Activated naive CD4-positive, alpha-beta T cell treated with anti-CD3 and anti-CD28 coated beads, Interleukin-2, amount 50 U/mL, for 72 hours (primary cell): ENCODE measurements at regions not wholly inside any gene's neighbourhood (a gene's known extent, or its start where the extent isn't known, plus 50 kb on each side); places are given as distances from the start of the nearest gene placed in this dataset.

Source experiments
- ATAC-seq, 2 donors: fragments of 150-1000 bp; cut with Tn5 transposase; 2 replicates each; pipeline ENCODE4 v1.10.0; 2021; ENCODE audit warnings: mild to moderate bottlenecking in 2 of 2, moderate library complexity in 2 of 2
- DNase-seq, 2 donors: peaks; one replicate each; pipeline ENCODE4 v3.0.0; 2021 to 2022; ENCODE audit warnings: low spot score in 2 of 2
- H3K27ac Mint-ChIP-seq, 2 donors: one replicate each; pipeline ENCODE4 v1.8.0; 2022; ENCODE audit warnings: mild to moderate bottlenecking in 2 of 2, mixed read lengths in 2 of 2
- H3K36me3 Mint-ChIP-seq, 2 donors: one replicate each; pipeline ENCODE4 v1.8.0; 2022; ENCODE audit warnings: mixed read lengths in 2 of 2
- H3K9me3 Mint-ChIP-seq, 2 donors: one replicate each; pipeline ENCODE4 v1.8.0; 2022; ENCODE audit warnings: mixed read lengths in 2 of 2

DNA sequence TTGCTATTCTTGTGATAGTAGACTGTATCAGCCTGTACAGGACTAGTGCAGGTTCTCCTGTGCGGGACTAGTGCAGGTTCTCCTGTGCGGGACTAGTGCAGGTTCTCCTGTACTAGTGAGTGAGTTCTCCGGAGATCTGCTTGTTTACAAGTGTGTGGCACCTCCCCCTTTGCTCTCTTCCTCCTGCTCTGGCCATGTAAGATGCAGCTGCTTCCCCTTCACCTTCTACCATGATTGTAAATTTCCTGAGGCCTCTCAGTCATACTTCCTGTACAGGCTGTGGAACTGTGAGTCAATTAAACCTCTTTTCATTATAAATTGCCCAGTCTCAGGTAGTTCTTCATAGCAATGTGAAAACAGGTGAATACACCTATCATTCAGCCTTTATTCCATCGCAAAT lies 289.6 kb downstream of the TEX29 start:
- Mint-ChIP-seq H3K27ac (no peak overlapping the region), H3K36me3 (no peaks in the 10 kb centered on the region), H3K9me3 (no peaks in the 10 kb centered on the region)
- no peak for DNase-seq
- ATAC-seq = no peak

DNA sequence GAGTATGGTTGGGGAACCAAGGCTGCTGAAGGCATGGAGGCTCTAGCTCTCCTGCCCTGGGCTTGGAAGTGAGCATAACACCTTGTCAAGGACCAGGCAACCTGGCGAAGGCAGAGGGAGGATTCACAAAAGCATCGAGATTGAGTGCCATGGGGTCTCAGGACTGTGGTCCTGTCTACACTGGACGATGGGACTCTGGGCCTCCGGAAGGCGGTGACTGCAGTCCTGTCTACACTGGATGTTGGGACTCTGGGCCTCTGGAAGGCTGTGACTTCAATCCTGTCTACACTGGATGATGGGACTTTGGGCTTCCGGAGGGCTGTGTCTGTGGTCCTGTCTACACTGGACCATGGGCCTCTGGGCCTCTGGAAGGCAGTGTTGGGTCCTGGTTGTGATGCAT lies 290.4 kb downstream of the TEX29 start:
- DNase-seq (no peak), ATAC-seq (no peak)
- Mint-ChIP-seq H3K36me3 (no peaks in the 10 kb centered on the region), H3K27ac (no peak overlapping the region), H3K9me3 (no peaks in the 10 kb centered on the region)

DNA sequence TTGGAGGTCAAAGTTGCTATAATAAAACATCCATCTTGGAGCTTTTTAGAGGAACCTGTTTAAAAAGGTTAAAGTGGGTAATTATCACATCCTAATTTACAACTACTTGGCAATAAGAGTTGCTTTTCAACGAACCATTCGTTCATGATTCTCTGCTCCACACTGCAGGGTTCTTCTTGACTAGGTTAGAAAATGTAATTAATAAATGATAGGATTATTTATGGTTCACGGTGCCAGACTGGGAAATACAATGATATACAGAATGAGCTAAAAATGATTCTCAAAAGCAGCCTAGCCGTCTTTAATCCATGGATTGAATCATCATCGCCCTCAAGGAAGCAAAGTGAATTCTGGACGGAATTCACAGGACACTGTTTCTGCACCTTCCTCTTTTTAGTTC lies 291.2 kb downstream of the TEX29 start:
- no peak for ATAC-seq
- Mint-ChIP-seq H3K27ac (no peak overlapping the region), H3K9me3 (no peaks in the 10 kb centered on the region), H3K36me3 (no peaks in the 10 kb centered on the region)
- no peak for DNase-seq

DNA sequence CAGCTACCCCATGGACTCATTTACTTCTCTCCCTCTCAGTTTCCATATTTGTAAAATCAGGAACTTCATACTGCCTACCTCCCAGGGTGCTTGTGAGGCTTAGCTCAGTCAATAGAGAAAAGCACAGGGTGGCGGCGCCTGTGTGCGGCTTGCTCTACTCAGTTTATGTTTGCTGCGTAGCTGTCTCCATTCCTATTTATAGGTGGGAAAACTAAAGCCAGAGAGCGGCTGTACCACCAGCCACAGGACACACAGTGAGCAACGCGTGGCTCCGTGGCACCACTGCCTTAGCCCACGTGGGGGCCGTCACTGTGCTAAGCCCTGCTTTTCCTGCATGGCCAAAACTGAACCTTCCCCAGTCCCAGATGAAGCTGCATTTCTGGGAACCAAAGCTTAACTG lies 292.4 kb downstream of the TEX29 start:
- DNase-seq = no peak
- Mint-ChIP-seq H3K36me3 (no peaks in the 10 kb centered on the region), H3K27ac (no peak overlapping the region), H3K9me3 (no peaks in the 10 kb centered on the region)
- ATAC-seq = no peak

DNA sequence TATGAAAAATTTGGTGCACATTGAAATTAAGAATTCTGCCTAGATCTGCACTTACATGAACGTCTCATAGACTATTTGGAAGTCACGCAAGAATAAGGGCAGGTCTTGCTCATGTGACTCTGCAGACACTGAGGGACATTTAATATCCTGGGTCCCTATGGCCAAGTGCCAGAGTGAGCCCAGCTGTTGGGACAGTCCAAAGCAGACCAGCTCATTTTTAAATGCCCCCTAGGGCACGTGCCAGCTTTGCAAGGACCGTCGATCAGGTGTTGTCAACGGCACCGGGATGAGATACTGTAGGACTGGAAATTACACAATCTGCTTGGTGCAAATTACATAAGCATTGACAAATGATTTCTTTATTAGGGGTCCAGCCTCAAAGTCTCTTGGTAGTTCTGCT lies 293.6 kb downstream of the TEX29 start:
- Mint-ChIP-seq H3K9me3 (no peaks in the 10 kb centered on the region), H3K36me3 (no peaks in the 10 kb centered on the region), H3K27ac (no peak overlapping the region)
- DNase-seq (no peak), ATAC-seq (no peak)

DNA sequence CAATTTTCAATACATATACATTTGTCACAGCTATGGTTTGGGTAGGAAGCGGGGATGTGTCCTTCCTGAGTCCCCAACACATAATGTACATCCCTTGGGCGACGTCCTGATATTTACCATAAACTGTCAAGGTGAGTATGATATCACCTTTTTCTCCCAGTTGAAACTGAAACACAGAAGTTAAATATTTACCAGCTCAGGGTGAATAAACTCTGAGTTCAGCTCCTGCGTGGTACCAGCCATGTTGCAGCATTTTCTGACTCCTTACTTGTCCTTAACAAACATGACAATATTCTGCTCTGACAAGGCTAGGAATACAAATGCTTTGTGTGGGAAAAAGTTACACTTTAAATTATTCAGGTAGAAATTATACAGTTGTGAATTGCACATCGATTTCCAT lies 294.2 kb downstream of the TEX29 start:
- DNase-seq (no peak), ATAC-seq (no peak)
- Mint-ChIP-seq H3K27ac (no peak overlapping the region), H3K36me3 (no peaks in the 10 kb centered on the region), H3K9me3 (no peaks in the 10 kb centered on the region)

DNA sequence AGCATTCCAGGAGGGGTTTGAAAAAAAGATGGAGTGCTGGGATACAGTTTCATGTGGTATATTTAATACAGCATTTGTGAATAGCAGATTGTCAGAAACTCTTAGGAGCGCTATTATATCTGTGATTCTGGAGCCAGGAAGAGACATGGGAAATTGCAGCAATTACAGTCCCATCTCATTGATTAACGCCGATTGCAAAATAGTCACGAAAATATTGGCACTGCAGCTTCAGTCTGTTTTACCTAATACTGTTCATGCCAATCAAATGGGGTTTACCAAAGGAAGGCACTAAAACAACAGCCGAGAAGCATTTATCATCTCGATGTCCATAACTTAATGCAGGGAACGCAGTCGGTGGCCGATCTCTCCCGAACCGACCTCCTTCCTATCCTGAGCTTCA lies 295.8 kb downstream of the TEX29 start:
- ATAC-seq = no peak
- no peaks in the 10 kb centered on the region for H3K9me3 Mint-ChIP-seq
- H3K27ac Mint-ChIP-seq = no peak overlapping the region
- DNase-seq = no peak
- H3K36me3 Mint-ChIP-seq = no peaks in the 10 kb centered on the region

DNA sequence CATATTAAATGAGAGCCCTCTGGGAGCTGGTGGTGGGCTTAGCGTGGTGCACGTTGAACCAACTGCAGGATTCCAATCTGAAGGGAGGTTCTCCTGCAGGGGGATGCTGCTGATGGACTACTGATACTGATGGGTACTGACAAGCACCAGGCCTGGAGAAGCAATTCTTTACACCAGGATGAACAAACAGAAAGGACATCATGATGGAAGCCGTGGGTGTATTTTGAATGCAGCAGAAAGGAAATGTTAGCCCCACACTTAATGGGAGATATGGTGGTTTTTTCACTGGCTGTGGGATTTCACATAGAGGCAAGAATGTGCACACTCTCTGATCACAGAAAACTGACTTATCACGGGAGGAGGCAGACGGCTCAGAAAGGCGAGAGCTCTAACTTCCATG lies 299.7 kb downstream of the TEX29 start:
- no peak for DNase-seq
- H3K36me3 Mint-ChIP-seq = no peaks in the 10 kb centered on the region
- no peak for ATAC-seq
- H3K9me3 Mint-ChIP-seq = no peaks in the 10 kb centered on the region
- H3K27ac Mint-ChIP-seq = no peak overlapping the region

DNA sequence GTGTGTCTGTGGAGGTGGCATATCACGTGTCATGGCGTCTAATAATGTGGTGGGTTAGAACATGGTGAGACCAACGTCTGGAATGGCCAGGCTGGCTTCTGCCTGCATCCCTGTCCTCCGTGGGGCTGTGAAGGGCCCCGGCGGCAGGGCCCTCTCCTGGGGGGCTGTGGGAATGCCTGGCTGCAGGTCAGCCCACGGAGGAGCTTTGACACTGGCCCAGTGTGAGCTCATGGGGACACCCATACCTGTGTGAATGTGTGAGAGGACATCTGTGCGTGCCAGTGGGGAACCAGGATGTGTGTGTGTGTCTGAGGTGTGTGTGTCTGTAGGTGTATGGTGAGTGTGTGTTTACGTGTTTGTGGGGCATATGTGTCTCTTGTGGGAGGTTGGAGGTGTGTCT lies 300.1 kb downstream of the TEX29 start:
- Mint-ChIP-seq H3K27ac (no peak overlapping the region), H3K36me3 (no peaks in the 10 kb centered on the region), H3K9me3 (no peaks in the 10 kb centered on the region)
- ATAC-seq = peak in 1 of 2 donors; percentile 11
- DNase-seq = no peak

DNA sequence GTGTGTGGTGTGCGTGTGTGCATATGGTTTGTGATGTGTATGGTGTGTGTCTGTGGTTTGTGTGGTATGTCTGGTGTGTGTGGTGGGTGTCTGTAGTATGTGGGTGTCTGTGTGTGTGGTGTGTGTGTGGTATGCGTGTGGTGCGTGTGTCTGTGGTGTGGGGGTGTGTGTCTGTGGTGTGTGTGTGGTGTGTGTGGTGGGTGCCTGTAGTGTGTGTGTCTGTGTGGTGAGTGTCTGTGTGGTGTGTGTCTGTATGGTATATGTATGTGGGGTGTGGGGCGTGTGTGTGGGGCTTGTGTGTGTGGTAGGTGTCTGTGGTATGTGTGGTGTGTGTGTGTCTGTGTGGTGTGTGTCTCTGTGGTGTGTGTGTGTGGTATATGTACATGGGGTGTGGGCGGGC lies 300.7 kb downstream of the TEX29 start:
- H3K27ac Mint-ChIP-seq = no peak overlapping the region
- no peaks in the 10 kb centered on the region for H3K36me3 Mint-ChIP-seq
- DNase-seq = no peak
- no peak for ATAC-seq
- H3K9me3 Mint-ChIP-seq = no peaks in the 10 kb centered on the region

DNA sequence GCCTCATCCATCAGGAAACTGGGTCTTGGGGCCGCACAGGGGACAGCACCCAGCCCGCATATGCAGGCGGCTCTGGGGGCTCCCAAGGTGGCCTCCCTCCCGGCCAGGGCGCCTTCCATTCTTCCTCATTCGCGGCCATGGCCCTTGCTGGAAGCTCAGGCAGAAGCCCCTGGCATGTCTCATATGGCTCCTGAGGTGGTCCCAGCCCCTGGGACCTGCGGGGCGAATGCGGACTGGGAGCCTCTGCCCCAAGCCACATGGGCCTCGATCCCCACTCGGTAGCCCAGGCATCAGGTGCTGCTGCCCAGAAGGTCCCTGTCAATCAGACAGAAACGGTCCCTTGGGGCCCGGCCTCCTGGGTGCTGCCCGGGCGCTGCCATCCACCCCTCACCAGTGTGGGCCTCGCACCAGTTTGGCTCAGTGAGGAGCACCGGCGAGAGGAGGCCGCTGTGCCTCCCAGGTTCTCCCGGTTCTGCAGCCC lies 301.6 kb downstream of the TEX29 start:
- Mint-ChIP-seq H3K36me3 (no peaks in the 10 kb centered on the region), H3K9me3 (no peaks in the 10 kb centered on the region), H3K27ac (no peak overlapping the region)
- DNase-seq (no peak), ATAC-seq (no peak)

DNA sequence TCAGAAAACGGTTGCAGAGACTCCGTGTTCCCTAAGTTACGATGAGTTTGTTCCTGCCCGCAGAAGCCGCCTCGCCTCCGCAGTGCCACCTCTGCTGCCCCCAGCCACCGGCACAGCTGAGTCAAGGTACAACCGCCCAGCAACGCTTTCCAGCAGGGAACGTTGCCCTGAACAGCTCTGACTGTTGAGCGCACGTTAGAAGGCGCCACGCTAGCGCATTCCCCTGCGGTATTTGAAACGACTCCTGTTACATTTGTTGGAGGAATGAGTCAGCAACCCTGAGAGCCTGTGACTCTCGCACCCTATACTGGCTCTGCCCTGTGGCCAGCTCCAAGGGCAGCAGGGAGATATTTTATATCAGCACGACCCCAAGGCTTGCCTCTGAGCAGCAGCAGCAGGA lies 302.8 kb downstream of the TEX29 start:
- ATAC-seq = no peak
- Mint-ChIP-seq H3K27ac (no peak overlapping the region), H3K9me3 (no peaks in the 10 kb centered on the region), H3K36me3 (no peaks in the 10 kb centered on the region)
- no peak for DNase-seq

DNA sequence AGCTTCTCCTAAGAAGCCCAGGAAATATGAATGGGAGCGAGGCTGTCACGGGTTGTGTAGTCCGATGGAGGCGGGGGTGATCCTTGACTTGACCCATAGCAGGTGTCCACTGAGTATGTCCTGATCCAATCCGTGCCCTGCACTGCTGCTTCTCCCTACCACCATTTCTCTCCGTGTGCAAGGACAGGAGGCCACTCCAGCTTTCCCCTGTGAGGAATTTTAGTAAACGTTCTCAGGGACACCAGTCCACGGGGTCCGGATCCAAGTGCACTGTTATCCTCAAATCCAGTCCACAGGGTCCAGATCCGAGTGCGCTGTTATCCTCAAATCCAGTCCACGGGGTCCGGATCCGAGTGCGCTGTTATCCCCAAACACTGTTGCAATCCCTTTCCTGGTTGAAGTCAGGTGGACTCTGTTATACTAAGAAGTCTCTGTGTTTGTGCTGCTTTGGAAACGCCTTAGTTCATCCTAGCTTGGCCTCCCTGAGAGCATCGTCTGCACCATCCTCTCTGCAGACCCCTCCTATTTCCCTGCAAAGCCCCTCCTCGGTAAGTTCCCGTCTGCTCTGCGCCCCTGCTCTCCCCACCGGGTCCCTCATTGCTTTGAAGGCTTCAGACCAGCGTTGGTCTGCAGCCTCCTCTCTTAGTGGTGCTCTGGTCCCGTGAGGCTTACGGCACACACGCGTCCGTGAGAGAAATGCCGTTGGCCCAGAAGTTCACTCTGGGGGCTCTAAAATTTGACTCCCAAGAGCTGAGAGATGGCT lies 303.5 kb downstream of the TEX29 start:
- Mint-ChIP-seq H3K9me3 (no peaks in the 10 kb centered on the region), H3K27ac (no peak overlapping the region), H3K36me3 (no peaks in the 10 kb centered on the region)
- DNase-seq = no peak
- no peak for ATAC-seq

DNA sequence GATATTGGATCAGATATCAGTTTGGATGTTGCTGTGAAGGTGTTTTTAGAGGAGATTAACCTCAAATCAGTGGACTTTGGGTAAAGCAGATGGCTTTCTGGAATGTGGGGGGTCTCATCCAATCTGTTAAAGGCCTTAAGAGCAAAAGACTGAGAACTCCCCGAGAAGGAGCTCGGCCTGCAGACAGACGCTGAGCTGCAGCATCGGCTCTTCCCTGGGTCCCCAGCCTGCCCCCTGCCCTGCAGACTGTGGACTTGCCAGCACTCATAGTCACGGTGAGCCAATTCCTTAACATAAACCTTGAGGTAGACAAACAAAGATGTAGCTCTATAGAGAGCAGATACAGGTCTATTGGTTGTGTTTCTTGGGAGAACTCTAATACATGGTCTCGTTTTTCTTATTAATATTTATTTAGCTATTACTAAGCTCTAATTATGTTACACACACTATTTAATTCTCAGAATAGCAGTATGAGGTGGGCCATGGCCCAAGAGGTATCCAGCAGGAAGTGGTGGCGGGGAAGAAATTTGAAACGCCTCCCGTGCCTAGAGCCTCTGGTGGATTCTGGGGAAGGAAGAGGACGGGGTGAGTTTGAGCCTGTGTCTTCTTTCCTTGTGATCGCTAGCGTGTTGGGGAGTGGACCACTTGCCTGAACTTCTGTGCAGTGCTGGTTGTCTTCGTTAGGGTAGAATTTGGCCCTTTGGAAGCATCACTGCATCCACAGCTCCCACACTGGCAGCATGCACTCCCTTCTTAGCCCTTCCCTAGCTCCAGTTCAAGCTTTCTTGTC lies 305.3 kb downstream of the TEX29 start:
- H3K36me3 Mint-ChIP-seq = no peaks in the 10 kb centered on the region

DNA sequence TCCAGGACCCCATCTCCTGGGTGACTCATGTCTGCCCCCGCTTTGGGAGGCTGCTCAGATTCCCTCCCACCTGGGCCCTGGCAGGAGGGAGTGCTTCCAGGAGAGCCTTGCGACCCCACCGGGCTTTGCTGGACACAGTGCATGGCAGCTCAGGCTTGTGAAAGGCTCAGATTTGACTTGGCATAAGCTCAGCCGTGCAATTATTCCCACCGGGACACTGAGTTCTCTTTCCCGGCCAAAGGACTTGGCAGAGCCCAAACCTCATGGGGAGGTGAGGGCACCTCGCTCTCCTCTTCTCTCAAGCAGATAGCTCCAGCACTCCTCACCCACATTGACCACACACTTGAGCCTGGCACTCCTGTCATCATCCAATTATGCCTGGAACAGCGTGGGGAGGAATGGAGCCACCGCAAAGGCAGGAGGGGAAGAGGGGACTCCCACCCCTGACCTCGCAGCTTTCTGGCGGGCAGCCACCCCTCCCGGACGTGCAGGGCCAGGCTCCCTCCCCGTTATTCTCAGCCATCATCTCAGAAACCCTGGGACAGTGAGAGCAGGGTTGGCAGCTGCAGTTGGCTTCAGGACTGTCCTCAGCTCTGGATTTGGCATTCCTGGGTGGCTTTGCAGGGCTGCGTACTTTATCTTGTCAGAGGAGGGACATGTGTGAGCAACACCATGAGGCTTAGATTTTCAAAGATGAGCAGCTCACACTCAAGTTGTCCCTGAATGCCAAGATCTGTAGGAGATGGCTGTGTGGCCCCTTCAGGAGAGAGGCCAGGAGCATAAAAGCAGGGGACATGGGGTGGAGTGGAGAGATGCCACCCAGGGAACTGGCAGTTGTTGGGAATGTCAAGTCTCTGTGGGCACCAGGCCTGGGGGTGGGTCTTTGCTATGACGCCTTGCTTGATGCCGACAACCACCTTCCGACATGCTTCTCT lies 306.2 kb downstream of the TEX29 start:
- no peak for ATAC-seq
- Mint-ChIP-seq H3K9me3 (no peaks in the 10 kb centered on the region), H3K27ac (no peak overlapping the region), H3K36me3 (no peaks in the 10 kb centered on the region)
- no peak for DNase-seq

More for the DNA sequence above, 305.3 kb downstream of the TEX29 start:
- H3K9me3 Mint-ChIP-seq = no peaks in the 10 kb centered on the region
- no peak overlapping the region for H3K27ac Mint-ChIP-seq
- ATAC-seq (no peak), DNase-seq (no peak)

DNA sequence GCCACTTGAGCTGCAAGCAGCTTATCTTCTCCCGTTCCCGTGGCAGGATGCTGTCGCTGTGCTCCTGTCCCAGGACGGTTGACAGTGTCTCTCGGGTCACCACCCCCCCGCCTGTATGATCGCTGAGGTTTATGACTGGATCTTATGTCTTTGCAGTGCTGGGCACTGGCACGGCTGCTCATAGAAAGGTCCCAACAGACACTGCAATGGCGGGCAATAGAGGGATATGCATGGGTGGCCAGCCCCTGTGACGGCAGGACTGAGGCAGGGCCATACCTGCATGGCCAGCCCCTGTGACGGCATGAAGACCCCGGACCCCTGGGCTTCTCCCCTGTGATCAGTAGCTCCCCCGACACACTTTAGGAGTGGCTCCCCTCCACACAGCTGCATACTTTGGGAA lies 307.2 kb downstream of the TEX29 start:
- ATAC-seq = no peak
- DNase-seq = no peak
- H3K27ac Mint-ChIP-seq = no peak overlapping the region
- no peaks in the 10 kb centered on the region for H3K36me3 Mint-ChIP-seq
- H3K9me3 Mint-ChIP-seq = no peaks in the 10 kb centered on the region

DNA sequence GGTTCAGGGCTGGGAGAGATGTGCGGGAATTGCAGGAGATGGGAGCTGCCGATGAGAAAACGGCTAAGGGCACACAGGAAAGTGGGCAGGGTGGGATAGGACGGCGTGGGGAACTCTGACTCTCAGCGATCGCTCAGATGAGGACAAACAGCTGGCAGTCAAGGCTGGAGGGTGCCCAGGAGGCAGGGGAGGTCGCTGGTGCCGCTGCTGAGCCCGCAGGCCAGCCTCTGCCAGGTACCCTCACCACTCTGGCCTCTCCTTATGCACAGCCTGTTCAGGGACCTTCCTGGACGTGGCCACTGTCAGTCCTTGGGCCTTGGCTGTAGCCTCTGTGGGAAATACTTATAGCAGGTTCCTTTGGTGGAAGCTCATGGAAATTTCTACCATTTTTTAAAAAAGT lies 308.6 kb downstream of the TEX29 start:
- ATAC-seq = no peak

More for the DNA sequence above, 308.6 kb downstream of the TEX29 start:
- no peaks in the 10 kb centered on the region for H3K36me3 Mint-ChIP-seq
- no peak overlapping the region for H3K27ac Mint-ChIP-seq
- H3K9me3 Mint-ChIP-seq = no peaks in the 10 kb centered on the region
- DNase-seq = no peak
